ENCODE measurements at regions not wholly inside any gene's neighbourhood (a gene's known extent, or its start where the extent isn't known, plus 50 kb on each side); places are given as distances from the start of the nearest gene placed in this dataset.

DNA sequence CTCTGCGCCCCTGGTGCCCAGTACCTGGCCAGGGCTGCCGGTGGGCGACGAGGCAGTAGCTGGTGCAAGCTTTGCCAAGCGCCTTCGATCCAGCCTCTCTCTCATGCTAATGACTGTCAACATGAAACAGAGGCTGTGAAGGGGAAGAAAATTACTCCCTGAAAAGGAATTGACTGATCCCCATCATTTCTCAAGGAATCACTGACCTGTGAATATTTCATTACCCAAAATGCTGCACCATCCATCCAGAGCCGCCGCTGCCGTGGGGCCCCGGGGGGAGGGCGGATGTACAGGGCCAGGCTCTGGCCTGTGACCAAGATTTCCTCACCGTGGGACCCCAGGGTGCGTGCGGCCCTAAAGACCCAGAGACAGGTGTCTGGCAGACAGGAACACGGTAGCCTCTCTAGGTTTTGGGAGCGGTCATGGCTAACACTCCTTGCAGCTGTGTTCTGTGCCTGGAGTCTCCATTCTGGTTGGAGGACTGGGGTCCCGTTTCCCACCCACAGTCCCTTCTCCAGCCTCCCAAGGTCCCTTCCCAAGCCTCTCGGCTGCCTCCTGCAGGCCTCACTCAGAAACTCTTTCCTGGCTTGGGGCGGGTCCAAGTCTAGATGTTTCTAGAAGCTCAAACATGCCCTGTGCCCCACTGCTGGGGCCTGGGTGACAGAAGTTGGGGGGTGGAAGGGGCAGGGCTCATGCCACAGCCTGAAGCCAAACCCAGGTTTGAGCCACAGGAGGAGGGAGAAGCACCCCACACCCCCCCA is 73.3 kb downstream of the ENGASE start:
- Histone ChIP-seq H3K9ac (ENCODE audit: low read length) (no peak overlapping the region), H3K27me3 (ENCODE audit: control insufficient read depth in 1 of 2, insufficient read depth in 2 of 2, low read length in 2 of 2) (peaks cover 0 to 15% of the 10 kb centered on the region in 2 donors), H3K4me3 (ENCODE audit: low read depth in 1 of 2, low read length in 2 of 2) (no peak overlapping the region), H3K36me3 (ENCODE audit: insufficient read depth, low read length) (no peaks in the 10 kb centered on the region), H3K4me1 (ENCODE audit: insufficient read depth, low read length) (no peaks in the 10 kb centered on the region), H3K9me3 (ENCODE audit: low read length) (no peaks in the 10 kb centered on the region), H3K27ac (ENCODE audit: low read depth, low read length) (no peak overlapping the region)

DNA sequence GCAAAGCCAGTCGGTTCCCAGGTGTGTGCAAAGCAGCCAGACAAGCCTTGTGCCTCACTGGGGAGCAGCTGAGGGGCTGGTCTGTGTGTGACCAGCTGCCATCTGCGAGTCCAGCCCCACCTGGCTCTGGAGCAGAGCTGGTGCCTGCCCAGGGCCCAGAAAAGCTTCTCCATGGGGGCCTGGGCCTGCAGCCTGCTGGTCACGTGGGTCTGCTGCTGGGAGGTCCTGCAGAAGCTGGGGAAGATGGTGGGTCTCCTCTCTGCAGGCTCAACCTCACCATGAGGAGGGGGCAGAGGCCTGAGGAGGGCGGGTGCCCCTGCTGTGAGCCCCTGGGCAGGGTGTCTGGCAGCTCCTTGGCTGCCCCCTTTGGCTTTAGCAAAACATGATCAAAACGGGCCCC is 71.9 kb downstream of the ENGASE start:
- H3K4me3 ChIP-seq (ENCODE audit: low read depth in 1 of 2, low read length in 2 of 2) = no peak overlapping the region
- peaks cover 0 to 11% of the 10 kb centered on the region in 2 donors for H3K27me3 ChIP-seq (ENCODE audit: control insufficient read depth in 1 of 2, insufficient read depth in 2 of 2, low read length in 2 of 2)
- no peaks in the 10 kb centered on the region for H3K4me1 ChIP-seq (ENCODE audit: insufficient read depth, low read length)
- no peaks in the 10 kb centered on the region for H3K36me3 ChIP-seq (ENCODE audit: insufficient read depth, low read length)
- H3K9me3 ChIP-seq (ENCODE audit: low read length) = no peaks in the 10 kb centered on the region
- H3K27ac ChIP-seq (ENCODE audit: low read depth, low read length) = no peak overlapping the region
- no peak overlapping the region for H3K9ac ChIP-seq (ENCODE audit: low read length)

DNA sequence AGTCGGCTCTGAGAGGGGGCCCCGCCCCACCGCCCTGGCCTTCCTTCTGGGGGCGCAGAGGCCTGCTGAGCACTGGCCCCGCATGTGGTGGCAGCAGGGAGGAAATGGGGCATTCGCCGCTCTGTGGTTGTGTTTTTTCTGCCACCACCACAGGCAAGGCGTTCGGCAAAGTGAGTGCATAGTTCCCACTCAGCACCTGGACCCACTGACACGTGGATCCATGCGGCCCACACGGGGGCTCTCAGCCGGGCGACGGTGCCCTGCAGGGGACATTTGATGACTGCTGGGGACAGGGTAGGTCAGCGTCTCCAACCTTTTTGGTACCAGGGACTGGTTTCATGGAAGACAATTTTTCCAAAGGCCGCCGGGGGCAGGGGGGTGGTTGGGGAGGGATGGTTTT is 70.9 kb downstream of the ENGASE start:
- H3K36me3 ChIP-seq (ENCODE audit: insufficient read depth, low read length) = no peaks in the 10 kb centered on the region
- peaks cover 0 to 8% of the 10 kb centered on the region in 2 donors for H3K27me3 ChIP-seq (ENCODE audit: control insufficient read depth in 1 of 2, insufficient read depth in 2 of 2, low read length in 2 of 2)
- no peaks in the 10 kb centered on the region for H3K4me1 ChIP-seq (ENCODE audit: insufficient read depth, low read length)

DNA sequence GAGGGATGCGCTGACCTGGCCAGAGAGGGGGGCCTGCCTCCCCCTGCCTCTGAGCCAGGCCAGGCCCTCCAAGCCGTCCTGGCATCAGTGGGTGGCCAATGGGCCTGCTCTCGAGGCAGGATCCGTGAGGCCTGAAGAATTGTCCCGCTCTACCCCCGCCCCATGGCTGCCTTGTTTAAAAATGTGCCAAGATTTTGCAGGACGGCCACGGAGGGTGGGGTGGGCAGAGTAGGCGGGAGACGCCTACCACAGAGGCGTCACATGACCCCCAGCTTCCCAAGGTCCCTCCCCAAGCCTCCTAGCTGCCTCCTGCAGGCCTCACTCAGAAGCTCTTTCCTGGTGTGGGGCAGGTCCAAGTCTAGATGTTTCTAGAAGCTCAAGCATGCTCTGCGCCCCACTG is 69.5 kb downstream of the ENGASE start:
- Histone ChIP-seq H3K27ac (ENCODE audit: low read depth, low read length) (no peak overlapping the region), H3K9ac (ENCODE audit: low read length) (no peak overlapping the region), H3K4me1 (ENCODE audit: insufficient read depth, low read length) (no peaks in the 10 kb centered on the region), H3K27me3 (ENCODE audit: control insufficient read depth in 1 of 2, insufficient read depth in 2 of 2, low read length in 2 of 2) (peaks cover 0 to 4% of the 10 kb centered on the region in 2 donors), H3K9me3 (ENCODE audit: low read length) (no peaks in the 10 kb centered on the region), H3K36me3 (ENCODE audit: insufficient read depth, low read length) (no peaks in the 10 kb centered on the region), H3K4me3 (ENCODE audit: low read depth in 1 of 2, low read length in 2 of 2) (no peak overlapping the region)

More for the DNA sequence above, 70.9 kb downstream of the ENGASE start:
- Histone ChIP-seq H3K27ac (ENCODE audit: low read depth, low read length) (no peak overlapping the region), H3K4me3 (ENCODE audit: low read depth in 1 of 2, low read length in 2 of 2) (no peak overlapping the region), H3K9ac (ENCODE audit: low read length) (no peak overlapping the region), H3K9me3 (ENCODE audit: low read length) (no peaks in the 10 kb centered on the region)

DNA sequence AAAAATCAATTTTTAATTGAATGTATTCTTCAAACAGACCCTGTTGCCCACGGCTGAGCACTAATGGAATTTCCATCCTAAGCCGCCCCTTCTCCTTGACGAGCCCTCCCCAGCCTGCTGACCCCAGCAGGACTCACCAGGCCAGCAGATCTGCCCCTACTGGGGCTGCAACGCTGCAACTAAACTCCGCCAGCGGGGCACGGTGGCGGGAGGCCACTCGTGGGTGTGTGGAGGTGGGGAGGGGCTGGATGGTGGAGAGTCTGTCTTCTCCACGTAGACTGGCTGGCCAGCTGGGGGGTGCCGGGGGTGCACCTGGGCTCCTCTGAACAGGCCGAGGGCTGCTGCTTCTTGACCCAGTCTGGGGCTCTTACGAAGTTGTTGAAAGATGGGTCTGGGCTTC is 67.8 kb downstream of the ENGASE start:
- H3K9ac ChIP-seq (ENCODE audit: low read length) = no peak overlapping the region
- no peak overlapping the region for H3K4me3 ChIP-seq (ENCODE audit: low read depth in 1 of 2, low read length in 2 of 2)
- no peaks in the 10 kb centered on the region for H3K9me3 ChIP-seq (ENCODE audit: low read length)
- H3K27me3 ChIP-seq (ENCODE audit: control insufficient read depth in 1 of 2, insufficient read depth in 2 of 2, low read length in 2 of 2) = peaks cover 0 to 4% of the 10 kb centered on the region in 2 donors
- no peak overlapping the region for H3K27ac ChIP-seq (ENCODE audit: low read depth, low read length)
- H3K4me1 ChIP-seq (ENCODE audit: insufficient read depth, low read length) = peaks cover 5% of the 10 kb centered on the region
- no peaks in the 10 kb centered on the region for H3K36me3 ChIP-seq (ENCODE audit: insufficient read depth, low read length)

DNA sequence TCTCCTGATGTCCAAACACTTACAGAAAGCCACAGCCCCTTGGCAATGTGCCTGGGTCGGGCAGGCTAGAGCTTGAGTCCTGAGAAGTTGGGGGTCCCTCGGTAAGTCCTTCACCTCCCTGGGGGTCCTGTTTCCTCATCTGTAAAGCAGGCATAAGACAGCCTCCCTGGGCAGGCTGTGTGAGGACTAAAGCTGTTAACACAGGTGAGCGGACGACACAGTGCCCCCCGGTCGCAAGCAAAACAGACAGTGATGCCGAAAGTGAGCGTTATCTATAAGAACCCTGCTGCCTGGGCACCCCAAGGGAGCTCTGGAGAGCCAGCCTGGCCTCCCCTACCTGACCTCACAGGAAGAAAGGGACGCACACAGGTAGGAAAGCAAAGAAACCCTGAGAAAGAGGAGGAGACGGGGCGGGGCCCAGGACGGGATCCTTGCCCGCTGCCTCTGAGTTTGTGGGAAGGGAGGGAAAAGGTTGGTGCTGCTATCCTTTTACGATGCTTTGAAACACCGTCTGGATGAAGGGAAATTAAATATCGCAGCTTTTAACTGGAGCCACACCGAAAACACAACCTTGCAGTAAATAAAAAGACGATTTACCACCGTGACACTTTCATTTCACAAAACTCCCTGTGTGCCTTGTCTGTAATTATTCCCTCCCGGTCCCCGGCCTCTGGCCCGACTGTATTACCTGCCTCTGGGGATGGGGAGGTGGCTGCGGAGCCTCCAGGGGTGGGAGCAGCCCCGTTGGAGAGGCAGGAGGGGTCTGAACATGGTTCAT is 67.1 kb downstream of the ENGASE start:
- H3K27me3 ChIP-seq (ENCODE audit: control insufficient read depth in 1 of 2, insufficient read depth in 2 of 2, low read length in 2 of 2) = peaks cover 0 to 4% of the 10 kb centered on the region in 2 donors

DNA sequence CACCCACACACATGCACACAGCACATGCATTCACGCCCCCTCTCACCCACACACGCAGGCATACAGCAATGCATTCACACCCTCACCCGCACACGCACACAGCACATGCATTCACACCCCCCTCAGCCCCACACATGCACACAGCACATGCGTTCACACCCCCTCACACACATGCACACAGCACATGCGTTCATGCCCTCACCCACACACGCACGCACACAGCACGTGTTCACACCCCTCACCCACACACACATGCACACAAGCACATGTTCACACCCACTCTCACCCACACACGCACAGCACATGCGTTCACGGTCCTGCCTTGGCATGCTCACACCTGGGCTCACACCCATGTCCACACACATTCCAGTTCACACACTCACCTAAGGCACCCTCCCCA is 64.2 kb downstream of the ENGASE start:
- H3K36me3 ChIP-seq (ENCODE audit: insufficient read depth, low read length) = no peaks in the 10 kb centered on the region
- H3K27me3 ChIP-seq (ENCODE audit: control insufficient read depth in 1 of 2, insufficient read depth in 2 of 2, low read length in 2 of 2) = peaks cover 0 to 4% of the 10 kb centered on the region in 2 donors
- no peaks in the 10 kb centered on the region for H3K9me3 ChIP-seq (ENCODE audit: low read length)
- H3K9ac ChIP-seq (ENCODE audit: low read length) = no peak overlapping the region
- H3K27ac ChIP-seq (ENCODE audit: low read depth, low read length) = no peak overlapping the region
- peaks cover 10% of the 10 kb centered on the region for H3K4me1 ChIP-seq (ENCODE audit: insufficient read depth, low read length)
- no peak overlapping the region for H3K4me3 ChIP-seq (ENCODE audit: low read depth in 1 of 2, low read length in 2 of 2)

More for the DNA sequence above, 67.1 kb downstream of the ENGASE start:
- no peak overlapping the region for H3K4me3 ChIP-seq (ENCODE audit: low read depth in 1 of 2, low read length in 2 of 2)
- no peak overlapping the region for H3K9ac ChIP-seq (ENCODE audit: low read length)
- H3K36me3 ChIP-seq (ENCODE audit: insufficient read depth, low read length) = no peaks in the 10 kb centered on the region
- H3K27ac ChIP-seq (ENCODE audit: low read depth, low read length) = no peak overlapping the region
- peaks cover 10% of the 10 kb centered on the region for H3K4me1 ChIP-seq (ENCODE audit: insufficient read depth, low read length)
- H3K9me3 ChIP-seq (ENCODE audit: low read length) = no peaks in the 10 kb centered on the region

DNA sequence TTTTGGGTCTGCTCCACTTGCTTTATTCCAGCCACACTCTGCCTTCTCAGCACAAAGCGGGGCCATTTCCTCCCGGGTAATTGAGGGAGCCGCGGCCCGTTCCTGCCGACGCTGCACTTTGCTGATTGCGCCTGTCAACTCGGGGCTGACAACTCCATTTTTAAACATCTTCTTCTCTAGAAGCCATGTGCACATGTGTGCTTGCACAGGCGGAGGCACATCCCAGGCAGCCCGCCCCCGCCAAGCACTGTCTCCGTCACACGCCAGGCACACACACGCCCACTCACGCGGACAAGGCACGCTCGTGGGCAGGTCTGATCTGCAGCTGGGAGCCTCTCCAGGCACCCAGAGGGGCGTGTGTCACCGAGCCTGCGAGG is 63.2 kb downstream of the ENGASE start:
- Histone ChIP-seq H3K9me3 (ENCODE audit: low read length) (no peaks in the 10 kb centered on the region), H3K4me1 (ENCODE audit: insufficient read depth, low read length) (peaks cover 10% of the 10 kb centered on the region), H3K36me3 (ENCODE audit: insufficient read depth, low read length) (no peaks in the 10 kb centered on the region), H3K27me3 (ENCODE audit: control insufficient read depth in 1 of 2, insufficient read depth in 2 of 2, low read length in 2 of 2) (peaks cover 0 to 4% of the 10 kb centered on the region in 2 donors), H3K9ac (ENCODE audit: low read length) (no peak overlapping the region), H3K27ac (ENCODE audit: low read depth, low read length) (no peak overlapping the region), H3K4me3 (ENCODE audit: low read depth in 1 of 2, low read length in 2 of 2) (no peak overlapping the region)

DNA sequence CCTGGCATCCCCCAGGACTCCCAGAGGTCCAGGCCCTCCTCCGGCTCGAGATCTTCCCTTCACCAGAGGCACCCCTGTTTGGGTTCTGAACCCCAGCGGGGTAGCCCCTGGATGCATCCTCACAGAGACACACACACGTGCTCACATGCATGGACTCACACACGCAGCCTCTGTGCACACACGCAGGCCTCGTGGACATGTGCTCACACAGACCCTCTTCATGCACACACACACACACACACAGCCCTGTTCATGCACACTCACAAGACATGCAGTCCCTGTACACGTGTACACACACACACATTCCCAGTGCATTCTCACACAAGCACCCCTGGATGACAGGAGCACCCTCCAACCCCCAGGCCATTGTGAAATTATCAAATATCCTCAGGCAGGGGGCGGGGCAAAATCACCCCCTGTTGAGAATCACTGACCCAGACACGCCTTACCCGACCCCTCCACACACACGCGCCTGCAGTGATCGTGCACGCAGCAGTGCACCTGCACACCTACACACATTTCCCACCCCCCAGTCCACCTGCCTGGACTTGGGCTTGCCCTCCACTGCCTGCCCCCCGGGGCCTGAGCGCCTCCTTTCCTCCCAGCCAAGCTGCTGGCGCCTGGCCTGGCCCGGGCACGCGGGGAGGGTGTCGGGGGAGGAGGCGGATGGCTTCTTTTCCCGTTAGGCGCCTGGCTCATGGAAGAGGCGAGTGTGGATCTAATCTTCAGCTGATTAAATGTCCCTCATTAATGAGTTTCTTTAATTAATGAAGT is 62.6 kb downstream of the ENGASE start:
- no peak overlapping the region for H3K9ac ChIP-seq (ENCODE audit: low read length)
- H3K27ac ChIP-seq (ENCODE audit: low read depth, low read length) = no peak overlapping the region
- H3K27me3 ChIP-seq (ENCODE audit: control insufficient read depth in 1 of 2, insufficient read depth in 2 of 2, low read length in 2 of 2) = peaks cover 0 to 4% of the 10 kb centered on the region in 2 donors
- H3K4me1 ChIP-seq (ENCODE audit: insufficient read depth, low read length) = peaks cover 10% of the 10 kb centered on the region
- no peak overlapping the region for H3K4me3 ChIP-seq (ENCODE audit: low read depth in 1 of 2, low read length in 2 of 2)
- no peaks in the 10 kb centered on the region for H3K36me3 ChIP-seq (ENCODE audit: insufficient read depth, low read length)
- H3K9me3 ChIP-seq (ENCODE audit: low read length) = no peaks in the 10 kb centered on the region

DNA sequence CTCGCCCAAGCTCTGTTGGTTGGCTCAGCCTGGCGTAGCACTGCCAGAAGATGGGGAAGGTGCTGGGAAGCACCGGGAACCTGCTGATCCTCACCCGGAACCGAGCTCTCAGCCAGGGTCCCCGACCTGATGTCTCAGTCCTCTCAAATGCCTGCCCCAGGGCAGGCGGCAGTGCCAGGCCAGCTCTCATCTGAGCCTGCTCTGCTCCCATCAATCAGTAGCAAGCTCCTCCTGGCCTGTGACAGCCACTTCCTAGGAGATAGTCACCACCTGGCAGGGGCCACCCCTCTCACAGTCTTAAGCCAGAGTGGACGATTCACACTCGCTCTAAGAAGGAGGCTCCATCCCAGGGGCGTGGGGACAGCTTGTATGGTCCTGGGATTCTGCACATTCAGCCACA is 62.0 kb downstream of the ENGASE start:
- Histone ChIP-seq H3K4me1 (ENCODE audit: insufficient read depth, low read length) (peaks cover 10% of the 10 kb centered on the region), H3K27ac (ENCODE audit: low read depth, low read length) (no peak overlapping the region), H3K36me3 (ENCODE audit: insufficient read depth, low read length) (no peaks in the 10 kb centered on the region), H3K9me3 (ENCODE audit: low read length) (no peaks in the 10 kb centered on the region), H3K27me3 (ENCODE audit: control insufficient read depth in 1 of 2, insufficient read depth in 2 of 2, low read length in 2 of 2) (peaks cover 0 to 4% of the 10 kb centered on the region in 2 donors), H3K4me3 (ENCODE audit: low read depth in 1 of 2, low read length in 2 of 2) (no peak overlapping the region), H3K9ac (ENCODE audit: low read length) (no peak overlapping the region)

Measured in muscle layer of colon (tissue), 2 donors.